ENCODE measurements at regions not wholly inside any gene's neighbourhood (a gene's known extent, or its start where the extent isn't known, plus 50 kb on each side); places are given as distances from the start of the nearest gene placed in this dataset.

DNA sequence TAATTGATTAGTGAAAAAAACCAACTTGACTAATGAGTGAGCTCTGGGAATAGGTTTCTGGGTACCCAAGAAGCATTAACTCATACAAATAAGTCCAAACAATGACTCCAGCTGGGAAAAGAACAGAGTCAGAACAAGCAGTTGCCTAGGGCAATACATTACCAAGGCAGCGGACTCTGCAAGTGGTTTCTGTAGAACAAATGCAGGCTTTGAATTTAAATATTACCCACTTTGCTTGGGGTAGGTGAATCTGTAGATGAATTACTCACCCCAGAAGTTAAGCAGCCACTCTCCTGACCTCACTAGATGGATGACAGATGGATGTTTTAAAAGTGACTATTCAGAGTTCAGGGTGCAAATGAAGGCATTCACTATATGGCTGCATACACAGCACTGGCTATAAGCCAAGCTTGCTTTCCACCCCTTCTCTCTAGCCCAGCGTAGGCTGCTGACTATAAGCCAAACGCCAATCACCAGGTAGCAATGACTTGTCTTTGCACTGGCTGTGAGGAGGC lies 73.1 kb upstream of the BHLHE40 start:
- TF ChIP-seq FOXM1 (IDR thresholded peaks at IDR 0.05; ENCODE audit: borderline replicate concordance, low read depth) (no peak), TCF12 (IDR thresholded peaks at IDR 0.05; ENCODE audit: low read depth) (no peak), YY1 (IDR thresholded peaks at IDR 0.05; ENCODE audit: low read depth) (no peak), EGR1 (IDR thresholded peaks at IDR 0.05) (no peak), CEBPB (IDR thresholded peaks at IDR 0.05) (no peak), EP300 (IDR thresholded peaks at IDR 0.05; ENCODE audit: borderline replicate concordance) (no peak)

Data from Ishikawa (cell line).